SHP77 treated with DMSO at 0.1 percent for 48 hours (cell line): ENCODE measurements at regions not wholly inside any gene's neighbourhood (a gene's known extent, or its start where the extent isn't known, plus 50 kb on each side); places are given as distances from the start of the nearest gene placed in this dataset.

Experiments used
- DNase-seq: peaks from one replicate; lab custom pipeline; 2025; lab: John Stamatoyannopoulos, UW

DNA sequence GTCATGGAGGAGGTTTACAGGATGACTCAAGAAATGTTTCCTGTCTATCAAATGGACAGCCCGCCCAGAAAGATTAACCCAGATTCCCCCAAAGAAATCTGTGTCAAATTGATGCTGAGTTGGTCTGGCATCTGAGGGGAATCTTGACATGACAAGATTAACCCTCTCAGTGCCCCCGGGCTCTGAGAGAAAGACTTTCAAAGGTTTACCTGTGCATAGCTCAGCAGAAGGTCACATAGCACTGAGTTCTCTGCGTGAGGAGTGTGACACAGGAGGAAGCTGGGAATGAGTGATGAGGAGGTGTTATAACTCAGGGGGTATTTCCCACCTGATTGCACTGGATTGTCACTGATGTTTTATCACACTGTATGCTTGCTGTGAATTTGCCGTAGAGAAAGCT is 601.2 kb downstream of the DHX35 start:
- DNase-seq = no peak

DNA sequence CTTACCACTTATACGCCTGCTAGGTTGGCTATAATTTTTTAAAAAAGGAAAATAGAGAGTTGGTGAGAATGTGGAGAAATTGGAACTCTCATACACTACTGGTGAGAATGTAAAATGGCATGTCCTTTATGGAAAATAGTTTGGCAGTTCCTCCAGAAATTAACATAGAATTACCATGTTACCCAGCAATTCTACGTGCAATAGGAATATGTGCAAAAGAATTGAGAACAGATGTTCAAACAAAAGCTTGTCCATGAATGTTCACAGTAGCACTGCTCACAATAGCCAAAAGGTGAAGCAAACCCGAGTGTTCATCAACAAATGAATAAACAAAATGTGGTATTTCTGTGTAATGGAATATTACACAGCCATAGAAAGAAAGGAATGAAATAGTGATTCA is 592.2 kb downstream of the DHX35 start:
- DNase-seq = no peak

DNA sequence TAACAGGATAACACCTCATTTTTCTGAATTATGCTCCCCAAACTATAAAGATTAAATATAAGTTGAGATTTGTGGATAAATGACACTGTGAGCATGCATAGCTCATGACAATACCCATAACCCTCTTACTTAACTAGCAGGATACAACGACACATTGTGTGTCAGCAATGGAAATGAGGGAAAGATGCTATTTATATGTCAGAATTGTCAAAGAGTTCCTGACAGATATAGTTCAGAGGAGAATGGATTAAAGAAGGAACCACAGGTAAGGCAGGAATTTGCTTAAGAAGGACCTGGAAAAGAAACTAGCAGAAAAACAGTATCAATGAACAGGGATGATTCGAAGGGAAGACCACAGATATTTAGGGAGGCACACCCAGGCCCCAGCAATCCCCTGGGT is 591.0 kb downstream of the DHX35 start:
- DNase-seq = no peak

DNA sequence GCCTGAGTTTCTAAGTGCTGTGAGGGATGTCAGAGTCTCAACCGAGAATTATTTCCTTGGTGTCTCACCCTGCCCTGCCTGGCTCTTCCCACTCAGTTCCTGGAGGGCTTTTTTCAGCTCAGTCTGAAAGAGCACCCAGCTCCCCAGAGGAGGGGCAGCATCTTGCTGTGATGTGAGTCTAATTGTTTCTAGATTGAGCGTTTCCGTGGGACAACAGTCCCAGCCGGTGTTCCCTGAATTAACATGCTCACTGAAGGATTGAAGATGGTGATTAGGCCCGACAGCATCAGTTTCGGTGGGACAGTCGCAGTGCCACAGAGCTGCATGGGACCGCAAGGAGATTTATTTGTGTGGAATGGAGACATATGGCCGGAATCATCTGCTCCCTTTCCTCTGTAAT is 587.6 kb downstream of the DHX35 start:
- DNase-seq = no peak

DNA sequence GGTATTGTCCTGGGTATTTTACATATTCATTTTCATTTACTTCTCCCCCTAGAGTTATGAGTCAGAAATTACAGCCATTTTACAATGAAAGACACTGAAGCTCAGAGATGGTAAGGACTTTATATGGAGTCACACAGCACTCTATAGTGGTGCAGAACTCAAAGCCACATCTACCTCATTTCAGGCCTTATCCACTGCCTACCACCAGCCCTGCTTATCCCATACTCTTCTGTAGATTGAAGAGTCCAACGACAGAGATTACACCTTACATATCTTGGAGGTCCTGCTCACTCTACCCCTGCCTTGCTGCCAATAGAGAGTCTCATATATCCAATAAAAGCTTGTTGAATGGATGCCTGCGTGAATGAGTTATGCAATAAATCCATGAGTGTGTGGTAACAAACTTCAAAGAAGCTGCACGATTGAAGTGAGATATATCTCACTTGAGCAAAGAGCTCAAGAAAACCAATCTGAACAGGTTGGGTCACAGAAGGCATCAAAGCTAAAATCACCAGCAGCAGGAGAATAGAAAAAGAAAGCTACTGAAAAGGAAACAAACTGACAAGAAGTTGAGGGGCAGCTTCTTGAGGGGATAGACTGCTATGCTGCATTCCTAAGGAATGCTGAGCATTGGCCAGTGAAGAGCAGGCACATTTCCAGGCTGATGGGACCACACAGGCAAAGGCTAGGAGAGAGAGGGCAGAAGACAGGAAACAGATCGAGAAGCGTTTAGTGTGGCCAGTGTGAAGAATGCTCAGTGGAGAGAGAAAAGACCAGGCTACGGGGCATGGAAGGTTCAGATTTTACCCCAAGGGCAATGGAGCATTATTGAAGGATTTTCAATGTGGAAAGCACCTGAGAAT is 585.6 kb downstream of the DHX35 start:
- DNase-seq = no peak

DNA sequence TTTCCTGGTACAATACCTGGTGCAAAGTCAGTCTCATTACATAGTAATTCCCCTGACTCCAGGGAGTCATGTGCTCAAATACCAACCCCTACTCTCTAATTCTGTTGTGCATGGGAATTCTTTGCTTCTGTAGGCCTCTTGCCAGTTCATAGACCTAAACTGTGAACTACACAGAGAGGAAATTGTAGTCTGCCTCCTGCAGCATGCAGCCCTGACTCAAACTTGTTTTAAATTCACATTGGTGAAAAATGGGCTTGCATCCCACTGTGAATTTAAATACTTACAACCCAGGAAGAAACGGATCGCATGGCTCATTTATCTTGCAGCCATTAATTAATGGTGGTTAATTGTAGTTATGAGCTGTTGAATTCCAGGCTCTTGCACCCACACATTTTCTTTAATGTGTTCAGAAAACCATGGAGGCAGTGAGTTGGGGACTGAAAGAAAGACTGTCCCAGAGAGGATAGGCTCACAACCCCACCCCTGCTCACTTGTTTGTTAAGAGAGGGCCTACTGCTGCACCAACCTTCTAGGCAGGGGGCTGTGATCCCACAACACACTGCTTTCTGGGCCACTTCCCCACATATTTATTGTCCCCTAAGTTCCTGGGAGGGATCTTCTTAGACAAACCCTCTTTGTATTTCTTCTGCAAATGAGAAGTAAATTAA is 579.1 kb downstream of the DHX35 start:
- DNase-seq = no peak

DNA sequence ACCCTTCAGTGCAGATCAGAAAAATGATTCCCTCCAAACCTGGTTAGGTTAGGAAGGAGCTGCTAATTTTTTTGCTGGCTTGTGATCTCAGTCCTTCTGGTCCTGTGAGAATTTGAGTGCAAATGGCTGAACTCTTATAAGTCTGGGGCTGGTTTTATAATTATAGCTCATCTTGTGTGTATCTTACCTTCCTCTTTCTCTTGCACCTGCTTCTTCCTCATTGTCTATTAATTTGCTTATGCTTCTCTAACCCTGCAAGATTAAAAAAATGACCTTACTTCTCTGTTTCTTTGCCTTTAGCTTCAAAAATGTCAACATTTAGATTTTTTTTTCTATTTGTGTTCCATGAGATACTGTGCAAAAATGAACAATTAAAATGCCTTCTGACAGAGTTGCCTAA is 576.2 kb downstream of the DHX35 start:
- no peak for DNase-seq

DNA sequence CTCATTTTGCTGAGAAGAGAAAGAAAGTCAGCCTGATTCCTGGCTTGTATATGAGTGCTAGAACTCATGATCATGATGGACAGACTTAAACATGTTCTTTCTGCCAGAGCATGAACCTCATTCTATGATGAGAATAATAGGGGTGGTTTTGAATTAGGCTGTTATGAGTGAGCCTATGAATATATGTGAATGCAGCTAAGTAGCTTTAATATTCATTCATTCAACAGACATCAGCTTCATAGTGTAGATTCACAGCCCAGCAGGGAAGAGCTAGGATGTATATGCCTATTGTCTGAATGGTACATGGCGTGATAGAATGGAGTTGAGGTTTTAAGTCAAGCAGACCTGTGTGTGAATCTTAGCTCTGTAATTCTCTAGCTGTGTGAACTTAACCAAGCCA is 573.2 kb downstream of the DHX35 start:
- no peak for DNase-seq

DNA sequence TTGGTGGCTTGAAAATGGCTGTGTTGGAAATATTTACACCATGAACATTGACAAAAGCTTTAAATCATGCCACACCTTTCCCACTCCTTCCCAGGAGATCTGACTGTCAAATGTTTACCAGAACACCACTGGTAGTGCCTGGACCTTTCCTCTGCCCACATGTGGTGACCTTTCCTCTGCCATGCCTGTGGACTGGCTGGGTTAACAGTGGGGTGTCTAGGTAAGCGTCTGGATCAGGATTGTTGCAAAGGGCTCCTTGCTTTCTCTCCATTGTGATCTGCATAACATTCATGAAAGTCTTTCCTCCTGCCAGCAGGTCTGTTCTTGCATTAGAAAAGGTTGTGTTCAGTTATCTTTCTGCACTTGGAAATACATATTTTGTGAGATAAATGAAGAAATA is 572.7 kb downstream of the DHX35 start:
- DNase-seq = no peak

DNA sequence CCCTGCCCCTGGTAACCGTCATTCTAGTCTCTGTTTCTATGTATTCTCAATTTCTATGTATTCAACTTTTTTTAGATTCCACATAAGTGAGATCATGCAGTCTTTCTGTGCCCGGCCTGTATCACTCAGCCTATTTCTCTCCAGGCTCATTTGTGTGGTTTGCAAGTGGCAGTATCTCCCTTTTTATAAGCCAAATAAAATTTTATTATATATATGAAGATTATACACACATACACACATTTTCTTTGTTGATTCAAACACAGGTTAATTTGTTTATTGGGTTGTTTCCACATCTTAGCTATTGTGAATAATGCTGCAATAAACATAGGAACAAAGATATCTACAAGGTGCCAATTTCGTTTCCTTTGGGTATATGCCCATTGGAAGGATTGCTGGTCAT is 571.7 kb downstream of the DHX35 start:
- no peak for DNase-seq

DNA sequence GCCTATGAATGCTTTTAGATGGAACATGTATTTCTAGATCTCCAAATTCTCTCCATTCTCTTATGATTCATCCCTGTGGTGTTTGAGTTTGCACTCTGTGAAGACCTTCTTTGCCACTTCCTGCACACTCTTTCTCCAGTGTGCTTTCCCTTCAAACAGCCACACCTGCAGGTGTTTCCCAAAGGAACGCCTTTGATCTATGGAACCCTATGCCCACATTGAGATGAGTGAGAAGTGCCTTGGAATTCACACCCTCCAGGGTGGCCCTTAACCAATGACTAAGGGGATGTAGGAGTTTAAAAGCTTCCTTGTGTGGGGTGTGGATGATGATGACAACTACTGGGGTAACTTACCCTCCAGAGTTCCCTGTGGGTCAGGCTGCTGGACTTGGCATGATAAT is 570.1 kb downstream of the DHX35 start:
- DNase-seq = no peak

DNA sequence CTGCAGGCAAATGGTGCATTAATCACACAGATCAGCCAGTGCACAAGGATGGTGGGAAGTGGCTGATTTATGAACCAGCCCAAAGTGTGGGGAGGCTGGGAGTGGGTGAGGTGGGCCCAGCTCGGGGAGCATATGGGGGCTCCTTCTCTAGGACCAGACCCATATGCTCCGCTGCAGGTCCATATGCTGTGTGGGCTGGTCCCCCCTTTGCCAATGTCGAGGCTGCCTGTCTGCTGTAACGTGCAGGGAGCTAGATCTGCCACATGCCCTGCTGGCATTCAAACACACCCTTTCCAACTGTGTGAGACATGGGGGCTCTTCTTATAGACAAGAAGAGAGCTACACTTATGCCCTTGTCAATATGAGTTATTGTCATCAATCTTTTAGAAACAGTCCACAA is 566.3 kb downstream of the DHX35 start:
- no peak for DNase-seq

DNA sequence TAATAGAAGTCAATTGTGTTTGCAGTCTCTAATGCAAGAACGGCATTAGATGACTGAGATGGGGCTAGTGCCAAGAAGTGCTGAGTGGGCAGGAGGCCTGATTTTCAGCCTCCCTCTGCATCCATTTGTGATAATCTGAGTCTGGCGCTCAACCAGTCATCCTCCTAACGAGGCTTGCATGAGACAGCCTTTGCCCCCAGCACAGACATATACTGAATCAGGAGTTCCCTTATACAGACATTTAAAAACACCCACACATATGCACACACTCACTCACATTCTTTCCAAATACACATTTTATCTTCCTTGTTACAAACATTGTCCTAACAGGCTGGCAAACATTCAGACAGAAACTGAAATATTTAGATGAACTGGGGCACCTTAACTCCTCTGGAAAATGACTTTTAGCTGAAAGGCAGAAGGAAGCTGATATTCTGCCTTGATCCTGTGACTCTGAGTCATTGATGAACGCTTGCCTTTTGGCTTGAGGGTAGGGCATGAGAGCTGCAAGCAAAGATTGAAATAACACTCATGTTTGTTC is 562.3 kb downstream of the DHX35 start:
- no peak for DNase-seq

DNA sequence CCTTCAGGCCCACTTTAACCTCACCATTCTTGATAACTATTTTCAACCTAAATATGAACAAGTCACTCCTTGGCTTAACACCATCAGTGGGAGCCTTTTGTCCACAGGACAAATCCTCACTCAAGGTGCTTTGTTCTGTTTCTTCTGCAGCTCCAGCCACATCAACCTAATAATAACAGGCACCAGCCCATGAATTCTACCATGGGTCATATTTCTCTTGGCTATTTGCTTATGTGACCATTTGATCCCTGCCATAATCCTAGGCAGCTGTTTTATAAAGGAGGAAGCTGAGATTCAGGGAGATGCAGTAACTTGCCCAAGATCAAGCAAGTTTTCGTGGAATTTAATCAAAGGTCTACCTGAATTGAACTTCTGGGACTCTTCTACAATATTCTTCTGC is 561.3 kb downstream of the DHX35 start:
- no peak for DNase-seq

DNA sequence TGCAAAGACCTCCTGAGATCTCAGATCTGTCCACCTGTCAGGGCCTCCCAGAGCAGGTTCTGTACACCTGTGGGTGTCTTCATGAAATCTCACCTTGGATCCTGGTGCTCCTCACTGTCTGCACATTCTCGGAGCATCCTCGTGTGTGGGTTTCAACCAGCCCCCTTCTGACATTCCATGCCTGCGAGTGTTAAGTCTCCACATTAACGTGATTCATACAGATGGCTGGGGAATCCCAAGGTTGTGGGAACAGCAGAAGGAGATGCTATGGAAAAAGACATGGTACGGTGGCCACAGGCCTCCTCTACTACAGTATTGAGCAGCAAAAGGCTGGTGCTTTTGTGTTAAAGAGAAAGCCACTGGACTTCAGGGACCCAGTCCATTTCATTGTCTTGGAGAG is 556.5 kb downstream of the DHX35 start:
- no peak for DNase-seq

DNA sequence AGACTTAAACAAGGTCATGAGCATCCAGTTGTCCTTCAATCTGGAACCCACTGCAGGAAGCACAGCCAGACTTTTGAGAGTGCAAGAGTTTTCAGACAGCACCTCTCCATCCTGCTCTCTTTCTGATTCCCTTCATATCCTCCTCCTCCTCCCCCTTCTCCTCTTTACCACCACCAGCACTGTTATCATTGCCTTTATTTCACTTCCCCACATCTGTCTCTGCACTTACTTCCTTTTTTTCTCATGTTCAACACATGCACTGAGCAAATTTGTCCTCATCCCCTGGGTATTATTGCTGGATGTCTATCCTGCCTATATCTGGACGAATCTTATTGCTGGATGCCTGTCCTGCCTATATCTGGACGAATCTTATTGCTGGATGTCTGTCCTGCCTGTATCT is 554.8 kb downstream of the DHX35 start:
- DNase-seq = no peak

DNA sequence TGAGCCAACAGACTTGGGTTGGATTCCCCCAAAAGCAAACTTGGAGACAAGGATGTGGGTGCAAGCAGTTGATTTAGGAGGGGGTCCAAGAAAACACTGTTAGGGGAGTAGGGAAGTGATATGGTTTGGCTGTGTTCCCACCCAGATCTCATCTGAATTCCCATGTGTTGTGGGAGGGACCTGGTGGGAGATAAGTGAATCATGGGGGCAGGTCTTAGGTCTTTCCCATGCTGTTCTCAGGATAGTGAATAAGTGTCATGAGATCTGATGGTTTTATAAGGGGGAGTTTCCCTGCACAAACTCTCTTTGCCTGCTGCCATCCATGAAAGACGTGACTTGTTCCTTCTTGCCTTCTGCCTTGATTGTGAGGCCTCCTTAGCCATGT is 542.6 kb downstream of the DHX35 start:
- DNase-seq = no peak

DNA sequence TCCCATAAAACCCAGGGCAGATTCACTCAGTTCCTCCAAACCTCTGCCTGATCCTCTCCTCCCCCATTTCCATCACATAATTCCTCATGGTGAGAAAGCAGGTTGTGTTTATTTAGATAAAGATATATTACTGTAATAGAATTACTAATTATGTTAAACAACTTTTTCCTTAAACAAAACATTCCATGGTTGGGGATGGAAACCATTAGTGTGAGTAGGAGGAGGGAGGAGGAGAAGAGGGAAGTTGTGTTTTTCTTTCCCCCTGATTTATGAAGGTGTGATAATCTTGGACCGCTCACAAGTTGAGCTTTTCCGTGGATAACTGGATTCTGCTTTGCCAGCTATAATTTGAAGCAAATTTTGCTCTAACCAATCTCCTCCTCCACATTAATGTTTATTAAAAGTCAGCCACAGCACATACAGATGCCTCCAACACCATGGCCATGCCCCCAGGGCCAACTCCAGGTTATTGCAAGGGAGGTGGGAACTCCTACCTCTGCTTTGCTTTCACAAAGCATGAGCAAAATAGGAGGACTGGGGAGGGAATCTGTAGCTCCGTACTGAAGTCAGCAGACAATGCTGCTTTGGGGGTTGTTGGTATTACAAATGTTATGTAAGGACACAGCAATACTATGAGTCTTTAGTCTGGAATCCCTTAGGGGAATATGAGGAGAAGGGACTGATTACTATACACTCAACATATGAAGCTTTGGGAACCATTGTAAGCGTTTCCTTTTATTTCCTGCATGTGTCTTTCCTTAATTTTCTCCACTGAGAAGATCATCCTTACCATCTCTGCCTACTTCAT is 542.0 kb downstream of the DHX35 start:
- DNase-seq = no peak

DNA sequence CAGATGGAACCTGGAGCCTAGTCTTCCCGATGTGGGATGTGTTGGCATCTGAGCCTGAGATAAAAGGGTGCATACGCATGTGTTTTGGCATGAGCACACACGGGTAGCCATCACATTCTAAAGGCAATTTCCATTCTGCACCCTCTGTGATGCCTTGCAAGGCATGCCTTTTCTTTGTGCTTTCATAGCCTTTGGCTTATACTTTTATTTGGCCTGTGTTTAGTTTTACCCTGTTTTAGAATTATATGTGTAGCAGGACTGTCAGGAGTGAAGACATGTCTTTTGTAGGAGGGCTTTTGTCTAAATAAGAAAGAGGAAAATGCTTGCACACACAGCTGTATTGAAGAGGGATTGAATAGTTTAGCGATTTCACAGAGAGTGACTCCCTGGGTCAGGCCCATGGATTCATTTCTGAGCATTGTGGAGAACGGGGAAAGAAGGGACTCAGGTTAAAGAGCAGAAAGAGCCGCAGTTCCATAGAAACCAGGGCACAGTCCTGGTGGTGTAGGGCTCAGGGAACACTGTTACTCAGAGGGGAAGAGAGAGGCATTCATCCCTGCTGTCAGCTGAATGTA is 530.2 kb downstream of the DHX35 start:
- DNase-seq = no peak

DNA sequence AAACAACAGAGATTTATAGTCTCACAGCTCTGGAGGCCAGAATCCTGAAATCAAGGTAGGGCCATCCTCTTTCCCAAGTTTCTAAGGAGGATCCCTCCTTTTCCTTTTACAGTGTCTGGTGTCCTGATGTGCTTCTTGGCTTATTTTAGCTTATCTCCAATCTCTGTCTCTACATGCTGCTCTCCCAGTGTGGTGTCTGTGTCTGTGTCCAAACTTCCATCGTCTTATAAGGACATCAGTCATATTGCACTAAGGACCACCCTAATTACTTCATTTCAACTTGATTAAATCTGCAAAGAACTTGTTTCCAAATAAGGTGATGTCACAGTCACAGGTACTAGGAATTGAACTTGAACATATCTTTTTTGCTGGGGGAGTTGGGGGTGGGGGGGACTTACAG is 529.6 kb downstream of the DHX35 start:
- DNase-seq = no peak

DNA sequence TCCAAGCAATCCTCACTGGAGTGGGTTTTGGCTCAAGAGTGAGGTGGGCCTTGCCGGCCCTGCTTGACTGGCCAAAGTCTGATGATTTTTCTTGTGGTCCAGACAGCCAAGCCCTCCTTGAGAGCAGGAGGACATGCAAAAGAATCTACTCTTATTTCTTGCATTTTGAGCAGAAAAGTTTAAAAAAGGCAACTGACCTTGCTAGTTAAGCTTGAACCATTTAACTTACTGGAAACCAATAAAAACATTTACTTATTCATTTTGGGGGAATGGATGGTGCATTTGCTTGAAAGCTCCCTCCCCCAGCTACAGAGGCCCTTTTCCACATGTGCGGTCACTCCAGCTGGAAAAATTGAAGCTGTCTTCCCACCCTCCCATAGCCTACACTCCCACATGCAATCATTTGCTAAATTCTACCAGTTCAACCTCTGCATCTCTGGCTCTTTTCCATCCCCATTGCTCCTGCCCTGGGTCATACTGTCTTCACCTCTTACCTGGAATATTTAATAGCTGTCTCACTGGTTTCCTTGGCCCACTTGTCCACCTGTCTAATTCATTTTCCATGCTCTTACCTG is 527.9 kb downstream of the DHX35 start:
- no peak for DNase-seq
